Adrenal gland (tissue), 9 donors: ENCODE measurements at regions not wholly inside any gene's neighbourhood (a gene's known extent, or its start where the extent isn't known, plus 50 kb on each side); places are given as distances from the start of the nearest gene placed in this dataset.

Experiments used
- DNase-seq, 7 donors: peaks; one replicate each; pipeline ENCODE4 v3.0.0-alpha.2; 2019 to 2020
- H3K27ac ChIP-seq, 5 donors: fragments of 200-600 bp; sonication (generic) in 4 of 5; 1 replicate in 3 of 5; 2 replicates in 2 of 5; pipeline versions ENCODE4 v1.5.1 to v1.8.0; 2016 to 2020; ENCODE audit warnings: mild to moderate bottlenecking in 1 of 5
- H3K27me3 ChIP-seq: fragments of 200-600 bp; 2 replicates; pipeline ENCODE4 v1.8.0; 2021
- H3K36me3 ChIP-seq, 2 donors: fragments of 200-600 bp; replicated peaks in 1 of 2; 1 replicate in 1 of 2; 2 replicates in 1 of 2; pipeline versions ENCODE4 v1.5.1 to v1.8.0; 2018 to 2022
- H3K4me1 ChIP-seq, 2 donors: fragments of 200-600 bp; replicated peaks in 1 of 2; 1 replicate in 1 of 2; 2 replicates in 1 of 2; pipeline versions ENCODE4 v1.5.1 to v1.8.0; 2018 to 2021
- H3K4me3 ChIP-seq, 4 donors: fragments of 200-600 bp; sonication (generic) in 3 of 4; one replicate each; pipeline ENCODE4 v1.5.1; 2016 to 2018
- H3K9me3 ChIP-seq, 3 donors: fragments of 200-600 bp; sonication (generic) in 1 of 3; replicated peaks in 1 of 3; 1 replicate in 2 of 3; 2 replicates in 1 of 3; pipeline versions ENCODE4 v1.5.1 to v1.8.0; 2016 to 2021
- POLR2A ChIP-seq, 2 donors: fragments of 450-650 bp; IDR thresholded peaks; one replicate each; pipeline ENCODE4 v1.6.1; 2017; ENCODE audit warnings: antibody characterized with exemption in 2 of 2, mild to moderate bottlenecking in 2 of 2, moderate library complexity in 1 of 2
- WGBS, 4 donors: extraction: QIAGEN DNeasy Blood & Tissue Kit in 2 of 4; methylation state at CpG; one replicate each; pipeline versions ENCODE4 v1.1.5 to v1.1.7; 2013 to 2017; 5-methylcytosine and 5-hydroxymethylcytosine counted together
- intact Hi-C, 2 donors: fragments of 100-400 bp; cut with DNase I; formaldehyde crosslinking; loops; one replicate each; pipeline versions ENCODE4 v1.14.1 to v1.15.0; 2022 to 2023
- TF ChIP-seq, protein P1 (sequence below), 6 experiments: fragments of 450-650 bp in 4 of 6; fragments of 200-600 bp in 2 of 6; sonication (generic) in 1 of 6; IDR thresholded peaks; 1 replicate in 5 of 6; 2 replicates in 1 of 6; pipeline versions ENCODE4 v1.5.1 to v1.8.0; 2016 to 2021; ENCODE audit warnings: antibody characterized with exemption in 6 of 6, mild to moderate bottlenecking in 2 of 6, moderate library complexity in 1 of 6
- donor health status: healthy with polysubstance abuse.
- donor health status: Bipolar disorder and iron deficiency.
- donor health status: DM: yes; HTN: yes; CAD: no.
- donor health status: DM: no; HTN: no; CAD: no.
- donor health status: DM: no; HTN: no; CAD: no.

DNA sequence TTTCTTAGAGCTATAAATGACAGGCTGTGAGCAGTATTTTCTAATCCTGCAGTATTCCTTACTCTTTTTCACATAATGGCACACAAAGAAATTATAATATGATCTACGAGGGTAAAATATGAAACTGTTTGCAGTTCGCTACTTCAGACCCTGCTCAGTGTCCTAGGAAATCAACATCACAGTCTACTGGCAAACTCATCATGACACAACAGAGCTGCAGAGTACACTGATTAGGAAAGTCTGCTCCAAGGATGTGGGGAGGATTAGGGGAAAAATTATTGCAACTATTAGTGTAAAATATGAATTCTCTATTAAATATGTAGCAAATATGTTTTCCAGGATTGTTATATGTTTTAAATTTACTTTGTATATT lies 149.2 kb upstream of the REG3G start:
- Histone ChIP-seq H3K9me3 (no peaks in the 10 kb centered on the region), H3K27me3 (no peaks in the 10 kb centered on the region), H3K27ac (no peak overlapping the region), H3K36me3 (no peaks in the 10 kb centered on the region), H3K4me1 (no peaks in the 10 kb centered on the region), H3K4me3 (no peak overlapping the region)
- DNase-seq = no peak
- WGBS, 4 donors = 55 to 67% (median 60%) methylated on average over 2 of the region's 2 CpGs
- TF ChIP-seq, protein P1, sequence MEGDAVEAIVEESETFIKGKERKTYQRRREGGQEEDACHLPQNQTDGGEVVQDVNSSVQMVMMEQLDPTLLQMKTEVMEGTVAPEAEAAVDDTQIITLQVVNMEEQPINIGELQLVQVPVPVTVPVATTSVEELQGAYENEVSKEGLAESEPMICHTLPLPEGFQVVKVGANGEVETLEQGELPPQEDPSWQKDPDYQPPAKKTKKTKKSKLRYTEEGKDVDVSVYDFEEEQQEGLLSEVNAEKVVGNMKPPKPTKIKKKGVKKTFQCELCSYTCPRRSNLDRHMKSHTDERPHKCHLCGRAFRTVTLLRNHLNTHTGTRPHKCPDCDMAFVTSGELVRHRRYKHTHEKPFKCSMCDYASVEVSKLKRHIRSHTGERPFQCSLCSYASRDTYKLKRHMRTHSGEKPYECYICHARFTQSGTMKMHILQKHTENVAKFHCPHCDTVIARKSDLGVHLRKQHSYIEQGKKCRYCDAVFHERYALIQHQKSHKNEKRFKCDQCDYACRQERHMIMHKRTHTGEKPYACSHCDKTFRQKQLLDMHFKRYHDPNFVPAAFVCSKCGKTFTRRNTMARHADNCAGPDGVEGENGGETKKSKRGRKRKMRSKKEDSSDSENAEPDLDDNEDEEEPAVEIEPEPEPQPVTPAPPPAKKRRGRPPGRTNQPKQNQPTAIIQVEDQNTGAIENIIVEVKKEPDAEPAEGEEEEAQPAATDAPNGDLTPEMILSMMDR (IDR thresholded peaks at IDR 0.05) = no peak
- TF ChIP-seq POLR2A (IDR thresholded peaks at IDR 0.05) = no peak
- intact Hi-C loops = no loop called here

DNA sequence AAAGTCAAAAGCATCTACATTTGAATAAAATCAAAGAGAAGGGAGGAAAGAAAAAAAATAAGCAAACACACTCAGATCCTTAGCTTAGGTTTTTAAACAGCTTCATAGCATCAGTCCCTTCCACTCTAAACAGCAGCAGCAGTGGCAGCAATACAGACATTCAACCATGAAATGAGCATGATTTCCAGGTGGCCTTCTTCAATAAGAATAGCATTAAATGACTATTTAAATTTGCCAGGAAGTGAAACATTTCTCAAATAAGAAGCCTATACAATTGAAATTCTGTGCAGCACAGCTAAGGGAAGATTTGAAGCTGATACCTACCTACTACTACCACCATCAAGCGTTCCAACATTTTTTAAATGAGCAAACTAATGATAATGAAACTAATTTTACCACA lies 138.1 kb upstream of the REG3G start:
- TF ChIP-seq, protein P1 (IDR thresholded peaks at IDR 0.05) = no peak
- TF ChIP-seq POLR2A (IDR thresholded peaks at IDR 0.05) = no peak
- Histone ChIP-seq H3K27ac (no peak overlapping the region), H3K27me3 (no peaks in the 10 kb centered on the region), H3K4me1 (no peaks in the 10 kb centered on the region), H3K36me3 (no peaks in the 10 kb centered on the region), H3K9me3 (no peaks in the 10 kb centered on the region), H3K4me3 (no peak overlapping the region)
- DNase-seq = no peak
- WGBS, 4 donors = 81 to 97% (median 92%) methylated on average over 1 of the region's 1 CpG
- intact Hi-C loops = no loop called here

DNA sequence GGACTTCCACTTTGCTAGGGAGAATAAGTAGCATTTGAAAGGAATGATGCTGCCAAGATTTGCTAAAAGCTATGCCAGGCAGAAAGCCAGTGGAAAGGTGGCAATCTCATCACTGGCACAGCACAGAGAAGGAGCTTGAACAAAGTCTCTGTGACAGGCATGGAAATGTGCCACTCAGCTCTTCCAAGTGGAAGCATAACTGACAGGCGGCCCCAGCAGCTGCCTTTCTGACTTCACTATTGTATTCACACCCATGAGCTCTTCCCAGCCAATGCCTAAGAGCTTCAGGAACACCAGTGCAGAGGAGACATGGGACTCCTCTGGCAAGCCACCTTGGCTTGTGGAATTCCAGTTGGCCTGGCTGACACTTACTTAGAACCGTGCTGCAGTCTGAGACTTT lies 134.6 kb upstream of the REG3G start:
- intact Hi-C loops = no loop called here
- H3K9me3 ChIP-seq = no peaks in the 10 kb centered on the region
- 69 to 89% (median 82%) methylated on average over 1 to 2 of the region's 2 CpGs for WGBS, 4 donors

DNA sequence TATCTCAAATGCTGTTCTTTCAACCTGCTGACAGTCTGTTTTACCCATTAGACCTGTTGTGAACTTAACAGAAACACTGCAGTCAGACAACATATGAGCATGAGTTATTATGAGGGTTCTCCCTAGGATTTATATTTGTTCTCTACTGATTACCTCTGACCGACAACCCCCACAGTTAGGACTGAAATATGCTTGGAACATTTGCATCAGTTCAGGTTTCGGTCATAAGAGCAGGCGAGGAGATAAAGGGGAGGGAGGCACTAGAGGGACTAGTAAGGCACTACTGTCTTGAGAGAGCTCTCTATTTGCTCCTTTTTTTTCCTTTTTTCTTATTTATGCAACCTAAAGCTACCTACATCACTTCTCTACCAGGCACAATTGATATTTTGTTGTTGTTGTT lies 133.2 kb upstream of the REG3G start:
- Histone ChIP-seq H3K4me1 (no peaks in the 10 kb centered on the region), H3K36me3 (no peaks in the 10 kb centered on the region), H3K9me3 (no peaks in the 10 kb centered on the region), H3K27ac (no peak overlapping the region), H3K4me3 (no peak overlapping the region), H3K27me3 (no peaks in the 10 kb centered on the region)
- 67 to 81% (median 76%) methylated on average over 3 of the region's 3 CpGs for WGBS, 4 donors
- no peak for TF ChIP-seq POLR2A (IDR thresholded peaks at IDR 0.05)
- TF ChIP-seq, protein P1 (IDR thresholded peaks at IDR 0.05) = no peak
- intact Hi-C loops = no loop called here
- no peak for DNase-seq

More for the DNA sequence above, 134.6 kb upstream of the REG3G start:
- H3K4me3 ChIP-seq = no peak overlapping the region
- no peaks in the 10 kb centered on the region for H3K27me3 ChIP-seq
- H3K4me1 ChIP-seq = no peaks in the 10 kb centered on the region
- H3K36me3 ChIP-seq = no peaks in the 10 kb centered on the region
- DNase-seq = no peak
- no peak overlapping the region for H3K27ac ChIP-seq
- no peak for TF ChIP-seq POLR2A (IDR thresholded peaks at IDR 0.05)
- TF ChIP-seq, protein P1 (IDR thresholded peaks at IDR 0.05) = no peak
